Right lobe of liver (tissue), 4 donors: ENCODE measurements at regions not wholly inside any gene's neighbourhood (a gene's known extent, or its start where the extent isn't known, plus 50 kb on each side); places are given as distances from the start of the nearest gene placed in this dataset.

Experiments used
- POLR2A ChIP-seq: fragments of 450-650 bp; IDR thresholded peaks from one replicate; pipeline ENCODE4 v1.6.1; 2017; ENCODE audit warnings: antibody characterized with exemption, mild to moderate bottlenecking
- TF ChIP-seq, protein P1 (sequence below), 4 donors: fragments of 200-600 bp in 3 of 4; fragments of 450-650 bp in 1 of 4; IDR thresholded peaks; one replicate each; pipeline versions ENCODE4 v1.5.1 to v1.8.0; 2016 to 2022; ENCODE audit warnings: antibody characterized with exemption in 4 of 4, mild to moderate bottlenecking in 2 of 4
- donor health status: DM: no; HTN: no; CAD: no.
- donor health status: DM: no; HTN: no; CAD: no.
- donor health status: DM: no; HTN: yes; CAD: no.

DNA sequence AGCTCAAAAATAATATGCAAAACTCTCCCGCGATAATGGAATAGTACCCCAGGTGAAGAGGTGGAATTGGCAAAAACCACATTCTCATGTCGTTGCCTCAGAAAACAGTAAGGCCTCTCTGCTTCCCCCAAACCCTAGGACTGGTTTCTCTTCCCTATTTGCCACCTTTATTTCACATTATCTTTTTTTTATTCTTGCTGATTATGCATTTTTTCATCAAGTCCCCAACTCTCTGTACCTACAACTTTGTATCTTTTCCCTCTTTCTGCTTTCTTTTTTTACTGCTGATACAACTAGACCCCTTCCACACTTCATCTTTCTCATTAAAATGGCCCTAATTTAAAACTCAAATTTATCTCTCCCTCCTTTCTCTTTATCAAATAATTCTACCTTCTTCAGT is 1472.2 kb downstream of the SUCLG1 start:
- TF ChIP-seq, protein P1, sequence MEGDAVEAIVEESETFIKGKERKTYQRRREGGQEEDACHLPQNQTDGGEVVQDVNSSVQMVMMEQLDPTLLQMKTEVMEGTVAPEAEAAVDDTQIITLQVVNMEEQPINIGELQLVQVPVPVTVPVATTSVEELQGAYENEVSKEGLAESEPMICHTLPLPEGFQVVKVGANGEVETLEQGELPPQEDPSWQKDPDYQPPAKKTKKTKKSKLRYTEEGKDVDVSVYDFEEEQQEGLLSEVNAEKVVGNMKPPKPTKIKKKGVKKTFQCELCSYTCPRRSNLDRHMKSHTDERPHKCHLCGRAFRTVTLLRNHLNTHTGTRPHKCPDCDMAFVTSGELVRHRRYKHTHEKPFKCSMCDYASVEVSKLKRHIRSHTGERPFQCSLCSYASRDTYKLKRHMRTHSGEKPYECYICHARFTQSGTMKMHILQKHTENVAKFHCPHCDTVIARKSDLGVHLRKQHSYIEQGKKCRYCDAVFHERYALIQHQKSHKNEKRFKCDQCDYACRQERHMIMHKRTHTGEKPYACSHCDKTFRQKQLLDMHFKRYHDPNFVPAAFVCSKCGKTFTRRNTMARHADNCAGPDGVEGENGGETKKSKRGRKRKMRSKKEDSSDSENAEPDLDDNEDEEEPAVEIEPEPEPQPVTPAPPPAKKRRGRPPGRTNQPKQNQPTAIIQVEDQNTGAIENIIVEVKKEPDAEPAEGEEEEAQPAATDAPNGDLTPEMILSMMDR (IDR thresholded peaks at IDR 0.05): no peak
- TF ChIP-seq POLR2A: no peak
